K562 (cell line): ENCODE measurements at regions not wholly inside any gene's neighbourhood (a gene's known extent, or its start where the extent isn't known, plus 50 kb on each side); places are given as distances from the start of the nearest gene placed in this dataset.
A peak's percentile ranks its signal among the peaks of the same experiment; 100 is the strongest.

Experiments used
- ATAC-seq: fragments of 200-7000 bp; cut with Tn5 transposase; 3 replicates; pipeline ENCODE4 v1.9.1; 2020; ENCODE audit warnings: moderate library complexity
- BruUV-seq: library from RNA; stranded (reverse); fragments of 400-500 nt; replicated peaks from 2 replicates; lab custom pipeline; 2021; lab: Mats Ljungman, UMichigan
- CTCF ChIA-PET: fragments of 300-600 bp; formaldehyde crosslinking; extraction: SDS; loops from one replicate; lab custom pipeline; 2021; ENCODE audit warnings: low intra/inter-chr PET ratio; lab: Yijun Ruan, JAX
- POLR2A ChIA-PET: fragments of 300-600, 350-650 bp; sonication (Branson Sonifier 250); formaldehyde crosslinking; extraction: SDS; loops from one replicate; lab custom pipeline; 2021; ENCODE audit warnings: antibody characterized with exemption, inconsistent platforms; lab: Yijun Ruan, JAX
- DNase-seq, 4 experiments: peaks; one replicate each; pipeline versions ENCODE4 v3.0.0 to v3.0.0-alpha.2; 2011 to 2018; ENCODE audit warnings: low spot score in 3 of 4, mixed read lengths in 3 of 4; ENCODE audit errors: extremely low read depth in 1 of 4
- FAIRE-seq: peaks from 2 replicates; lab custom pipeline; 2011; peaks lifted over from hg19 to GRCh38; lab: Jason Lieb, UNC
- H2AFZ ChIP-seq: 2 replicates; pipeline ENCODE4 v1.6.0; 2011; ENCODE audit warnings: low read depth, low read length, control low read depth, inconsistent platforms
- H3K27ac ChIP-seq: fragments of 200-600 bp; 3 replicates; pipeline ENCODE4 v1.8.0; 2011; ENCODE audit warnings: low read depth, mild to moderate bottlenecking, control low read depth, inconsistent platforms, low read length, moderate library complexity, mixed read lengths; ENCODE audit errors: extremely low read depth
- H3K27me3 ChIP-seq, 2 experiments: fragments of 300-600 bp in 1 of 2; 2 replicates in 1 of 2; 3 replicates in 1 of 2; pipeline versions ENCODE4 v1.6.0 to v1.8.0; 2011; ENCODE audit warnings: inconsistent platforms in 2 of 2, low read length in 2 of 2, mild to moderate bottlenecking in 1 of 2, mixed read lengths in 1 of 2, moderate library complexity in 1 of 2; ENCODE audit not compliant: control insufficient read depth in 2 of 2, insufficient read depth in 2 of 2
- H3K36me3 ChIP-seq: fragments of 300-600 bp; 3 replicates; pipeline ENCODE4 v1.8.0; 2011; ENCODE audit warnings: mild to moderate bottlenecking, low read length, inconsistent platforms; ENCODE audit not compliant: control insufficient read depth, insufficient read depth
- H3K4me1 ChIP-seq, 2 experiments: fragments of 200-600 bp in 1 of 2; replicated peaks in 1 of 2; 2 replicates in 1 of 2; 3 replicates in 1 of 2; pipeline versions ENCODE4 v1.5.1 to v1.8.0; 2011; ENCODE audit warnings: inconsistent platforms in 2 of 2, low read length in 2 of 2, mild to moderate bottlenecking in 1 of 2, mixed read lengths in 1 of 2, moderate library complexity in 1 of 2; ENCODE audit not compliant: control insufficient read depth in 2 of 2, insufficient read depth in 2 of 2
- H3K4me2 ChIP-seq: 2 replicates; pipeline ENCODE4 v1.6.1; 2011; ENCODE audit warnings: low read length, control low read depth, inconsistent platforms, mixed read lengths; ENCODE audit not compliant: insufficient read depth
- H3K4me3 ChIP-seq: fragments of 200-600 bp; sonication (generic), shearing (Covaris generic); 2 replicates; pipeline ENCODE4 v1.5.1; 2016; ENCODE audit warnings: control low read depth, inconsistent platforms
- H3K79me2 ChIP-seq: fragments of 200-600 bp; 3 replicates; pipeline ENCODE4 v1.8.0; 2011; ENCODE audit warnings: low read length, inconsistent platforms; ENCODE audit not compliant: control insufficient read depth, insufficient read depth
- H3K9ac ChIP-seq, 2 experiments: 2 replicates each; pipeline versions ENCODE4 v1.6.0 to v1.6.1; 2011; ENCODE audit warnings: low read depth in 2 of 2, low read length in 2 of 2, control low read depth in 1 of 2, inconsistent platforms in 1 of 2, mild to moderate bottlenecking in 1 of 2, mixed read lengths in 1 of 2; ENCODE audit not compliant: insufficient read depth in 1 of 2
- H3K9me1 ChIP-seq: one replicate; pipeline ENCODE4 v1.6.0; 2011; ENCODE audit warnings: inconsistent platforms, mild to moderate bottlenecking, low read length, moderate library complexity; ENCODE audit not compliant: control insufficient read depth, insufficient read depth
- H3K9me3 ChIP-seq: replicated peaks from 2 replicates; pipeline ENCODE4 v1.5.1; 2011; ENCODE audit warnings: low read depth, low read length, inconsistent platforms; ENCODE audit not compliant: control insufficient read depth, insufficient read depth
- H4K20me1 ChIP-seq: replicated peaks from 2 replicates; pipeline ENCODE4 v1.6.1; 2011; ENCODE audit warnings: low read length, inconsistent platforms, mixed read lengths; ENCODE audit not compliant: control insufficient read depth, insufficient read depth
- CBFA2T3 ChIP-seq: fragments of 450-650 bp; IDR thresholded peaks from 2 replicates; pipeline ENCODE4 v1.6.1; 2017
- ERF ChIP-seq: fragments of 450-650 bp; formaldehyde crosslinking; IDR thresholded peaks from 2 replicates; pipeline ENCODE4 v1.4.0; 2020; ENCODE audit warnings: mild to moderate bottlenecking, mixed read lengths
- POLR2G ChIP-seq: fragments of 200-400 bp; formaldehyde crosslinking; IDR thresholded peaks from 2 replicates; pipeline ENCODE4 v1.6.1; 2017; ENCODE audit warnings: low read depth, mild to moderate bottlenecking, antibody characterized with exemption, low read length, moderate library complexity
- YY1 ChIP-seq, 3 experiments: IDR thresholded peaks; 2 replicates each; pipeline ENCODE4 v1.6.1; 2011; ENCODE audit warnings: low read length in 2 of 3, mild to moderate bottlenecking in 2 of 3, moderate library complexity in 2 of 3, borderline replicate concordance in 1 of 3, control low read depth in 1 of 3, low read depth in 1 of 3; ENCODE audit not compliant: insufficient read depth in 3 of 3, insufficient replicate concordance in 2 of 3, control insufficient read depth in 1 of 3, insufficient read length in 1 of 3; ENCODE audit errors: extremely low read depth in 1 of 3
- ZNF76 ChIP-seq: fragments of 250-450 bp; sonication (Bioruptor Pico); IDR thresholded peaks from 2 replicates; pipeline ENCODE4 v1.4.0; 2020; ENCODE audit warnings: mild to moderate bottlenecking, moderate library complexity, borderline replicate concordance
- WGBS: fragments of 100-300 bp; shearing (Covaris generic); methylation state at CpG from one replicate; pipeline ENCODE4 v1.1.6; 2016; ENCODE audit warnings: low coverage, mixed read lengths; ENCODE audit not compliant: insufficient coverage; ENCODE audit errors: missing lambda C conversion rate; 5-methylcytosine and 5-hydroxymethylcytosine counted together
- in situ Hi-C: fragments of 300-500 bp; cut with MboI; formaldehyde crosslinking; loops from 4 replicates; pipeline ENCODE4 v1.15.0; 2018; ENCODE audit warnings: inconsistent platforms, mixed read lengths
- intact Hi-C: fragments of 100-400 bp; cut with micrococcal nuclease; formaldehyde crosslinking; loops from 2 replicates; pipeline ENCODE4 v1.14.2; 2022

GRCh38 chr4:126445596-126445995, 1130.8 kb downstream of the FAT4 start:
- TF ChIP-seq POLR2G (0 out of 2 replicates have a peak, but pooled peaks have one; percentile 17), YY1 (IDR thresholded peaks at IDR 0.05; ENCODE audit: borderline replicate concordance in 1 of 3, control insufficient read depth in 1 of 3, extremely low read depth in 1 of 3, insufficient read depth in 3 of 3, insufficient read length in 1 of 3, insufficient replicate concordance in 2 of 3, low read depth in 1 of 3, low read length in 2 of 3) (no peak), ERF (CRISPR knock-in tag) (no peak), ZNF76 (no peak), CBFA2T3 (no peak)
- TF ChIP-seq, all 486 proteins: peak for 1
- Histone ChIP-seq H4K20me1 (no peaks in the 10 kb centered on the region), H3K4me1 (no peaks in the 10 kb centered on the region), H3K27ac (no peak overlapping the region), H3K27me3 (no peaks in the 10 kb centered on the region), H3K36me3 (peaks cover 28% of the 10 kb centered on the region), H3K9ac (no peak overlapping the region), H3K79me2 (no peaks in the 10 kb centered on the region), H3K4me3 (no peak overlapping the region), H3K9me3 (no peaks in the 10 kb centered on the region), H2AFZ (no peak overlapping the region), H3K9me1 (no peaks in the 10 kb centered on the region), H3K4me2 (no peak overlapping the region)
- ChIA-PET CTCF (no interaction called here), POLR2A (no interaction called here)
- intact Hi-C loops (no loop called here), in situ Hi-C loops (no loop called here)
- DNase-seq = no peak
- FAIRE-seq = no peak
- 83% methylated on average over 1 of the region's 1 CpG for WGBS
- no peak for ATAC-seq
- no TSS peak for BruUV-seq

- H2AFZ ChIP-seq = no peak overlapping the region
- in situ Hi-C loops = no loop called here
- WGBS = 77% methylated on average over 2 of the region's 2 CpGs
- H3K36me3 ChIP-seq = peaks cover 35% of the 10 kb centered on the region
- FAIRE-seq (no peak), DNase-seq (no peak), ATAC-seq (no peak)
- no peak overlapping the region for H3K27ac ChIP-seq
- H3K4me1 ChIP-seq = no peaks in the 10 kb centered on the region
- H3K9ac ChIP-seq = no peak overlapping the region
- no peaks in the 10 kb centered on the region for H3K79me2 ChIP-seq
- POLR2A ChIA-PET = interaction anchor here (0.9 to 1.5 kb wide), 2 partner anchors 12 to 14 kb away, joined by 3 to 4 read pairs; no protein-coding TSS in a partner anchor
- intact Hi-C loops = no loop called here
- no TSS peak for BruUV-seq
- H3K9me1 ChIP-seq = no peaks in the 10 kb centered on the region
- no peak overlapping the region for H3K4me2 ChIP-seq
- CTCF ChIA-PET = no interaction called here
- H3K9me3 ChIP-seq = no peaks in the 10 kb centered on the region
- no peaks in the 10 kb centered on the region for H4K20me1 ChIP-seq
- no peaks in the 10 kb centered on the region for H3K27me3 ChIP-seq
- no peak overlapping the region for H3K4me3 ChIP-seq
Measured at GRCh38 chr4:126446917-126447316, 1132.2 kb downstream of the FAT4 start.
